OCI-LY3 (cell line): ENCODE measurements at regions not wholly inside any gene's neighbourhood (a gene's known extent, or its start where the extent isn't known, plus 50 kb on each side); places are given as distances from the start of the nearest gene placed in this dataset.
"Not testable (repeated sequence)": the region's sequence is repeated elsewhere in the genome, so short reads cannot be mapped to it uniquely, and the experiment has no call there.

Source experiments
- H2AFZ ChIP-seq: fragments of 200-600, 300-600 bp; shearing (Covaris generic); 2 replicates; pipeline ENCODE4 v1.6.0; 2014; ENCODE audit warnings: antibody characterized with exemption, low read depth, low read length
- H3K27ac ChIP-seq: fragments of 200-600, 300-600 bp; sonication (generic); 2 replicates; pipeline ENCODE4 v1.5.1; 2014; ENCODE audit warnings: mild to moderate bottlenecking, low read length, moderate library complexity, mixed read lengths
- H3K27me3 ChIP-seq: fragments of 200-600, 300-600 bp; sonication (generic); 2 replicates; pipeline ENCODE4 v1.6.1; 2014; ENCODE audit warnings: low read depth, low read length, mixed read lengths
- H3K36me3 ChIP-seq: fragments of 200-600, 300-600 bp; sonication (generic); replicated peaks from 2 replicates; pipeline ENCODE3; 2014; ENCODE audit warnings: low read depth, low read length, mixed read lengths
- H3K4me1 ChIP-seq: fragments of 300-600, 200-600 bp; sonication (generic); 2 replicates; pipeline ENCODE4 v1.6.1; 2014; ENCODE audit warnings: low read length, mixed read lengths
- H3K4me2 ChIP-seq: fragments of 200-600, 300-600 bp; sonication (generic); 2 replicates; pipeline ENCODE4 v1.6.1; 2014; ENCODE audit warnings: low read length, mixed read lengths
- H3K4me3 ChIP-seq: fragments of 300-600, 200-600 bp; sonication (generic); 2 replicates; pipeline ENCODE4 v1.5.1; 2014; ENCODE audit warnings: antibody characterized with exemption, mild to moderate bottlenecking, low read length, moderate library complexity
- H3K79me2 ChIP-seq: fragments of 300-600, 200-600 bp; shearing (Covaris generic); 2 replicates; pipeline ENCODE4 v1.6.1; 2014; ENCODE audit warnings: mild to moderate bottlenecking, low read length, mixed read lengths
- H3K9ac ChIP-seq: fragments of 300-600, 200-600 bp; shearing (Covaris generic); 2 replicates; pipeline ENCODE4 v1.6.0; 2014; ENCODE audit warnings: mild to moderate bottlenecking, low read length, moderate library complexity
- H3K9me3 ChIP-seq: fragments of 200-600, 300-600 bp; shearing (Covaris generic); 2 replicates; pipeline ENCODE4 v1.6.1; 2014; ENCODE audit warnings: low read length, mixed read lengths; ENCODE audit not compliant: insufficient read depth
- H4K20me1 ChIP-seq: fragments of 200-600, 300-600 bp; sonication (generic); 2 replicates; pipeline ENCODE4 v1.6.1; 2016; ENCODE audit warnings: low read length, mixed read lengths; ENCODE audit not compliant: insufficient read depth
- EZH2phosphoT487 ChIP-seq: fragments of 200-600 bp; shearing (Covaris generic); IDR thresholded peaks from 2 replicates; pipeline ENCODE4 v1.6.1; 2018; ENCODE audit warnings: antibody characterized with exemption, mixed run types, low read depth
- TF ChIP-seq, protein P1 (sequence below): fragments of 200-600, 300-600 bp; sonication (generic); IDR thresholded peaks from 2 replicates; pipeline ENCODE4 v1.5.1; 2014; ENCODE audit warnings: antibody characterized with exemption, low read length, low read depth

DNA sequence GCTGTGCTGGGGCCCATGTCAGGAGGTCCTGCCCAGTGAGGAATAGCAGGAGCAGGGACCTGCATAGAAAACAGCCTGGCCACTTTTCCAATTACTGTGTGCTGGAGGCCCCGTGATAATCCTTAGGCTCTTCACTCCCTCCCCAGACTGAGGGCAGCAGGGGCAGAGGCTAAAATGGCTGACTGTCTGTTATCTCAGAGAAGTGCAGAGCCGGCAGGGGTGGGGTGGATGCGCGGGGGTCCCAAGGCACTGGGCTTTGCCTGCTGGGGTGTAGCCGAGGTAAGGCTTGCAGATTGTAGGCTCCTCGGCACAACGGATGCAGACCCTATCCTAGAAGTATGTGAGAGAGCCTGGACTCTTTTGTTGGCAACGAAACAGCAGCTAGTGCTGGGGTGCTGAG lies 1064.1 kb downstream of the OLFM4 start:
- Histone ChIP-seq H3K27me3 (no peaks in the 10 kb centered on the region), H4K20me1 (no peaks in the 10 kb centered on the region), H3K27ac (no peak overlapping the region), H3K9me3 (no peaks in the 10 kb centered on the region), H3K9ac (no peak overlapping the region), H3K79me2 (no peaks in the 10 kb centered on the region), H2AFZ (no peak overlapping the region), H3K36me3 (no peaks in the 10 kb centered on the region), H3K4me1 (no peaks in the 10 kb centered on the region), H3K4me3 (no peak overlapping the region), H3K4me2 (no peak overlapping the region)
- TF ChIP-seq EZH2phosphoT487, result no peak
- TF ChIP-seq, protein P1, sequence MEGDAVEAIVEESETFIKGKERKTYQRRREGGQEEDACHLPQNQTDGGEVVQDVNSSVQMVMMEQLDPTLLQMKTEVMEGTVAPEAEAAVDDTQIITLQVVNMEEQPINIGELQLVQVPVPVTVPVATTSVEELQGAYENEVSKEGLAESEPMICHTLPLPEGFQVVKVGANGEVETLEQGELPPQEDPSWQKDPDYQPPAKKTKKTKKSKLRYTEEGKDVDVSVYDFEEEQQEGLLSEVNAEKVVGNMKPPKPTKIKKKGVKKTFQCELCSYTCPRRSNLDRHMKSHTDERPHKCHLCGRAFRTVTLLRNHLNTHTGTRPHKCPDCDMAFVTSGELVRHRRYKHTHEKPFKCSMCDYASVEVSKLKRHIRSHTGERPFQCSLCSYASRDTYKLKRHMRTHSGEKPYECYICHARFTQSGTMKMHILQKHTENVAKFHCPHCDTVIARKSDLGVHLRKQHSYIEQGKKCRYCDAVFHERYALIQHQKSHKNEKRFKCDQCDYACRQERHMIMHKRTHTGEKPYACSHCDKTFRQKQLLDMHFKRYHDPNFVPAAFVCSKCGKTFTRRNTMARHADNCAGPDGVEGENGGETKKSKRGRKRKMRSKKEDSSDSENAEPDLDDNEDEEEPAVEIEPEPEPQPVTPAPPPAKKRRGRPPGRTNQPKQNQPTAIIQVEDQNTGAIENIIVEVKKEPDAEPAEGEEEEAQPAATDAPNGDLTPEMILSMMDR, result no peak

DNA sequence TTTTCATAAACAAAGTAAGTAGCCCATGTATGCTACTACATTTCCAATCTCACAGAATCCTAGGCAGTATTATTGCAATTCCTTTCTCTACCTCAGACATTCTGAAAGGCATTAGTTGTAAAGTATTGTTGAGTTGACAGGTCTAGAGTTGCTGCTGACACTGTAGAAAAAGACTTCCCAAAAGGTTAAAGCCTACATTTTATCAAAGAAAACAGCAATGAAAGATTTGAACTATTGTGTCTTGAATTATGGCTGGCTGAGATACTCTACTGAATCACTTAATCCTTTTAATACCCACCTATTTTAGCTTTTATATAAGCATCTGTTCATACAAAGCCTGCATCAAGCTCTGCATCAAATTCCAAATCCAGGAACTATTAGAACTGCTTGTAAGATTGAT lies 1082.0 kb downstream of the OLFM4 start:
- H3K4me2 ChIP-seq, result no peak overlapping the region
- no peak overlapping the region for H3K27ac ChIP-seq
- no peaks in the 10 kb centered on the region for H3K27me3 ChIP-seq
- H3K79me2 ChIP-seq, result no peaks in the 10 kb centered on the region
- H3K4me3 ChIP-seq, result no peak overlapping the region
- H4K20me1 ChIP-seq, result no peaks in the 10 kb centered on the region
- H3K9me3 ChIP-seq, result no peaks in the 10 kb centered on the region
- H3K9ac ChIP-seq, result no peak overlapping the region
- no peaks in the 10 kb centered on the region for H3K36me3 ChIP-seq
- TF ChIP-seq, protein P1, result no peak
- TF ChIP-seq EZH2phosphoT487, result no peak
- H2AFZ ChIP-seq, result no peak overlapping the region
- H3K4me1 ChIP-seq, result no peaks in the 10 kb centered on the region

DNA sequence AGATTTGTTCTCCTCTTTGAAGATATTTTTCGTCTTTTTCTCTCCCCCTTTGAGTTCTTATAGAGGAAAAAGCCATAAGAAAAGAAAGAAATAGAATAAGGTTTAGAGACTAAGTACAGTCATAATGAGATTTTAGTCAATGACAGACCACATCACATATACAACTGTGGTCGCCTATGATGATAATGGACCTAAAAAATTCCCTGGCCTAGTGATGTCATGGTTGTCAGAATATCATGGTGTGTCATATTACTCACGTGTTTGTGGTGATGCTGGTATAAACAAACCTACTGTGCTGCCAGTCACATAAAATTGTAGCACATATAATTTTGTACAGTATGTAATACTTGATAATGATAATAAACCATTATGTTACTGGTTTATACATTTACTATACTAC lies 1096.1 kb downstream of the OLFM4 start:
- Histone ChIP-seq H3K4me2 (no peak overlapping the region), H3K4me3 (no peak overlapping the region), H3K79me2 (no peaks in the 10 kb centered on the region), H3K36me3 (no peaks in the 10 kb centered on the region), H3K4me1 (no peaks in the 10 kb centered on the region), H3K27me3 (no peaks in the 10 kb centered on the region), H4K20me1 (no peaks in the 10 kb centered on the region), H3K27ac (no peak overlapping the region), H3K9ac (no peak overlapping the region), H3K9me3 (no peaks in the 10 kb centered on the region), H2AFZ (no peak overlapping the region)
- TF ChIP-seq EZH2phosphoT487, result no peak
- TF ChIP-seq, protein P1, result no peak

DNA sequence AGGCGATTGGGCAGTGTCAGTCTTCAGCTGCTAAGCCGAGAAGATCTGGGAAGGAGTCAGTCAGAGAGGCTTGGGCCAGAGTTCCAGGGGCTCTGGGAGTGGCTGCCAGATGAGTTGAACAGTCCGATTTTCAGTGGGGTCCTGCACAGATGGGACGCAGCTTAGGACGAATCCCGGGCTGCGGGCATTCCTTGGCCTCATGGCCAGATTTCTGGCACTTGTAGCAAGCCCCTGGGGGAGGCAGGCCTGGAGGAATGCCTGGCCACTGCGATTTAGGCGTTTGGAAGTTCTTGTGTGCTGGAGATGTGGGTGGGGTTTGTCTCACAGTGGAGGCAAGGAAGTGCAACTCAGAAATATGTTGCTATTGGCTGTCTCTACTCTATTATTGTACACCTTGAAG lies 1102.3 kb downstream of the OLFM4 start:
- H4K20me1 ChIP-seq, H3K36me3 ChIP-seq, H3K9me3 ChIP-seq, H3K4me2 ChIP-seq, H3K27me3 ChIP-seq, H3K9ac ChIP-seq, H3K4me3 ChIP-seq, H2AFZ ChIP-seq, H3K27ac ChIP-seq, H3K79me2 ChIP-seq, H3K4me1 ChIP-seq: not testable (repeated sequence)

DNA sequence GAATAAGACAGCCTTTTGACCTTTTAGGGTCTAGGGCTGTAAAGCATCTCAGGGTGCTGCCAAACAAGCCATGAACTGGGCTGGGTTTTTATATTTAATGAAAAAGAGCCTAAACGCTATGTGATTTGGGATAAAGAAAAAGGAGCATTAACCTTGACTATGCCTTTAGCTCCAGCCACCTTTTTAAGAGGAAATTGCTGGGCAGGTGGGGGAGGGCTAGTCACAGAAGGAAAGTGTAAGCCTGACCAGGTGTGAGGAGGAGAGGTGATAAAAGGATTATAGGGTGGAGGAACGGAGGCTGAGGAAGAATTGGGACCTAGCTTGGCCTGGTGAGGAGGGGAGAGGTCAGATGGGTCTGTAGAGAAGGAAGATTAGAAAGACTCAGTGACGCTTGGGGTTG lies 1102.8 kb downstream of the OLFM4 start:
- not testable (repeated sequence) for H2AFZ ChIP-seq, H3K9ac ChIP-seq, H3K27me3 ChIP-seq, H3K4me2 ChIP-seq, H3K9me3 ChIP-seq, H3K36me3 ChIP-seq, H3K4me3 ChIP-seq, H3K79me2 ChIP-seq, H4K20me1 ChIP-seq, H3K4me1 ChIP-seq, H3K27ac ChIP-seq

DNA sequence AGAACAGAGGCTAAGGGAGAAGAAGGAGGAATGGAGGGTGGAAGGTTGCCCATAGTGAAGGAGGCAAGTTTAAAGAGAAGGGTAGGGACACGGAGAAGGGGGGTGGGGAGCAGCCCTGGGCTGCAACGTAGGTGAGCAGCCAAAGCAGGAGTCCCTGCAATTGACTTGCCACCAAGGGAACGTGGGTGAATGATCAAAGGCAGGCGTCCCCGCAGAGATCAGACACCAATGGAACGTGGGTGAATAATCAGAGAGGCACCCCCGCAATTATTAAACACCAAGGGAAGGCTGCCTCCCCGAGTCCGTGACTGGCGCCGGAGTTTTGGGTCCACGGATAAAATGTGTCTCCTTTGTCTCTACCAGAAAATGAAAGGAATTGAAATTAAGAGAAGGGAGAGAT lies 1103.5 kb downstream of the OLFM4 start:
- not testable (repeated sequence) for H3K36me3 ChIP-seq, H3K4me1 ChIP-seq, H4K20me1 ChIP-seq, H3K9ac ChIP-seq, H3K4me3 ChIP-seq, H3K27ac ChIP-seq, H2AFZ ChIP-seq, H3K79me2 ChIP-seq, H3K4me2 ChIP-seq, H3K27me3 ChIP-seq, H3K9me3 ChIP-seq

DNA sequence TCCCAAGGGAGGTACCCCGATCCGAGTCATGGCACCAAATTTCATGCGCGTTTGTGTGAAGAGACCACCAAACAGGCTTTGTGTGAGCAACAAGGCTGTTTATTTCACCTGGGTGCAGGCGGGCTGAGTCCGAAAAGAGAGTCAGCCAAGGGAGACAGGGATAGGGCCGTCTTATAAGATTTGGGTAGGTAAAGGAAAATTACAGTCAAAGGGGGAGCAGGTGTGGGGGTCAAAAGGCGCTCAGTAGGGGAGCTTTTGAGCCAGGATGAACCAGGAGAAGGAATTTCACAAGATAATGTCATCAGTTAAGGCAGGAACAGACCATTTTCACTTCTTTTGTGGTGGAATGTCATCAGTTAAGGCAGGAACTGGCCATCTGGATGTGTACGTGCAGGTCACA lies 1104.1 kb downstream of the OLFM4 start:
- H3K4me2 ChIP-seq, H3K4me1 ChIP-seq, H3K9ac ChIP-seq, H3K36me3 ChIP-seq, H3K9me3 ChIP-seq, H3K27me3 ChIP-seq, H4K20me1 ChIP-seq, H3K27ac ChIP-seq, H3K4me3 ChIP-seq, H2AFZ ChIP-seq, H3K79me2 ChIP-seq: not testable (repeated sequence)
